NCI-H1092 treated with DMSO at 0.1 percent for 48 hours (cell line): ENCODE measurements at regions not wholly inside any gene's neighbourhood (a gene's known extent, or its start where the extent isn't known, plus 50 kb on each side); places are given as distances from the start of the nearest gene placed in this dataset.
"Not testable (repeated sequence)": the region's sequence is repeated elsewhere in the genome, so short reads cannot be mapped to it uniquely, and the experiment has no call there.

Experiments
- DNase-seq: peaks from one replicate; lab custom pipeline; 2025; lab: John Stamatoyannopoulos, UW

DNA sequence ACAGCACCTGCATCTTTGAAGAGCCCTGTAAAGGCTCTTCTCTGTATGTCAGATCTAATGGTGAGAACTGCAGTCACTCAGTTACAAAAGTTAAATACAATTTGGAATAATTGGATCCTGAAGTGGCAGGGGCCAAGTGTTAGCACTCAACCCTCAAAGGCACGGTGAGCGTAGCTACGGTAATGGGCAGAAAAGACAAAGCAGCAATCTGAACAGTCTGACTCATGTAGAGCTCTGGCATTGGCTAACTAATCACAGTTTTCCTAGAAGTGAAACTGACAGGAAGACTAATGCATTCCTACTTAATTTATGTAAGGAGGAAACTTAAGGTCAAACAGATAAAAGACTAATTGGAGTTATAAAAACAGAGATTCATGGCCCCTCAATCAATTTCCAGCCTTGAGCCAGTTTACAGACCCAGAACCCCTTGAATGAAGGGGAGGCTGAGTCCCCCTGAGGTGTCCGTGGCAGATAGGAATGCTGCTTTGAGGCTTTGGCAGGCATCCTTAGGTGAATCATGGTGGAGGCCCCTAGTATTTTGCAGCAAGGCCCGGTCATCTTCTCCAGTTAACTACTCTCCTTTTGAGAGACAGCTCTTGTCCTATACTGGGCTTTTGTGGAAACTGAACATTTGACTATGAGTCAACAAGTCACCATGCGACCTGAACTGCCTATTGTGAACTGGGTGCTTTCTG is 450.7 kb downstream of the ZNF33B start:
- DNase-seq = not testable (repeated sequence)

DNA sequence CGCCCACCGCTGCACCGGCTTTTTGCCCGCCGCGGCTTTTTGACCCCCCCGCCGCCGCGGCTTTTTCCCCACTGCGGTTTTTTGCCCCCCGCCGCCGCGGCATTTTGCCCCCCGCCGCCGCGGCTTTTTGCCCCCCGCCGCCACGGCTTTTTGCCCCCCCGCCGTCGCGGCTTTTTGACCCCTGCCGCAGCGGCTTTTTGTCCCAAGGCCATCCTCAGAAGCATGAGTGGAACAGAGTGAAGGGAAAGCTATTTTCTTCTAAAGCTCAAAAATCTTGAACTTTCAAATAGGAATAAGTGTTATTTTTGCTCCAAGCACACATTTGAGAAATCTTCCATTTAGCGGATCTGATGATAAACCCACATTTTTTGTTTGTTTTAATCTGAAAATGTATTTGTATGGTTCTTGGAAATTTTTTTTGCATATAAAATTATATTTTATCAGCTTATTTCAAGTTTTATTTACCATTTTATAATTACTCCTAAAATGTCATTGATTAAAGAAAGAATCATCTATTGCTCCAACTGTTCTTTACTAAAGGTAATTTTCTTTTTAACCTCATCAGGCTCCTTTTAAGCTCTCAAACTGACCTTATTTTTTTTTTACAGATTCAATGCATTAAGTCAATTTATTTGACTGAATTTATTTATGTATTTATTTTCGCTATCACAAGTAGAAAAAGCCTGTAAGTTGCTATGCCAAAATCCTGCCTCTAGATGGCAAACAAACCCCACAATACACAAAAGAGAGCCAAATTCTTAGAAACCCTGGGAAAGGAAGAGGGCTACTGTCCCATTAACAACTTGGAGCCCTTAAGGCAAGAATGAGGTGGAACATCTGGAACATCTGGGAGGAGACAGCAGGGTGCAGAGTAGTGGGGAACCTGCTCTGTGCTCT is 460.3 kb downstream of the ZNF33B start:
- DNase-seq = not testable (repeated sequence)

DNA sequence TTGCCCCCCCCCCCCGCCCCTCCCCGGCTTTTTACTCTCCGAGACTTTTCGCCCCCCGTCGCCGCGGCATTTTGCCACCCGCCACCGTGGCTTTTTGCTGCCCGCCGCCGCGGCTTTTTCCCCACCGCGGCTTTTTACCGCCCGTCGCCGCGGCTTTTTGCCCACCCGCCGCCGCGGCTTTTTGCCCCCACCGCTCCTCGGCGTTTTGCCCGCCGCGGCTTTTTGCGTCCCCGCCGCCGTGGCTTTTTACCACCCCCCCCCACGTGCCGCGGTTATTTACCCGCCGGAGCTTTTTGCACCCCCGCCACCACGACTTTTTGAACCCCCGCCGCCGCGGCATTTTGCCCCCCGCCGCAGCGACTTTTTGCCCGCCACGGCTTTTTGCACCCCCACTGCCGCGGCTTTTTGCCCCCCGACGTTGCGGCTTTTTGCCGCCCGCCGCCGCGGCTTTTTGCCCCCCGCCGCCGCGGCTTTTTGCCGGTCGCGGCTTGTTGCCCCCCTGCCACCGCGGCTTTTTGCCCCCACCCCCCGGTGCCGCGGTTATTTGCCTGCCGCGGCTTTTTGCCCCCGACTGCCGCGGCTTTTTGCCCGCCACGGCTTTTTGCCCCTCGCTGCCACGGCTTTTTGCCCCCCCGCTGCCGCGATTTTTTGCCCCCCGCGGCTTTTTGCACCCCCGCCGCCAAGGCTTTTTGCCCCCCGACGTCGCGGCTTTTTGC is 461.1 kb downstream of the ZNF33B start:
- no peak for DNase-seq

DNA sequence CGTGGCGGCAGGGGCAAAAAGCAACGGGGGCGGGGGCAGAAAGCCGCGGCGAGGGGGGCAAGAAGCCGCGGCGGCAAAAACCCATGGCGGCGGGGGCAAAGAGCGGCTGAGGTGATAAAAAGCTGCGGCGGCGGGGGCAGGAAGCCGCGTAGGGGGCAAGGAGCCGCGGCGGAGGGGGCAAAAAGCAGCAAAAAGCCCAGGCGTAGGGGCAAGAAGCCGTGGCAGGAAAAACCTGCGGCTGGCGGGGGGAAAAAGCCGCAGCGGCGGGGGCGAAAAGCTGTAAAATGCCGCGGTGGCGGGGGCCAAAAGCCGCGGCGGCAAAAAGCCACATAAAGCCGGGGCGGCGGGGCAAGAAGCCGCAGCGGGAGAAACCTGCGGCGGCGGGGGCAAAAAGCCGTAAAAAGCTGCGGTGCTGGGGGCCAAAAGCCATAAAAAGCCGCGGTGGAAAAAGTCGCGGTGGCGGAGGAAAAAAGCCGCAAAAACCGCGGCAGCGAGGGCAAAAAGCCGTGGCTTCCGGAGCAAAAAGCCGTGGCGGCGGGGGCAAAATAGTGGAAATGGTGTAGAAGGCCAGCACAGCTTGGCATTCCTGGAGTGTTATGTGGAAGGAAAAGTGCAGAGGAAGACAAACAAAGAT is 487.8 kb downstream of the ZNF33B start:
- no peak for DNase-seq

DNA sequence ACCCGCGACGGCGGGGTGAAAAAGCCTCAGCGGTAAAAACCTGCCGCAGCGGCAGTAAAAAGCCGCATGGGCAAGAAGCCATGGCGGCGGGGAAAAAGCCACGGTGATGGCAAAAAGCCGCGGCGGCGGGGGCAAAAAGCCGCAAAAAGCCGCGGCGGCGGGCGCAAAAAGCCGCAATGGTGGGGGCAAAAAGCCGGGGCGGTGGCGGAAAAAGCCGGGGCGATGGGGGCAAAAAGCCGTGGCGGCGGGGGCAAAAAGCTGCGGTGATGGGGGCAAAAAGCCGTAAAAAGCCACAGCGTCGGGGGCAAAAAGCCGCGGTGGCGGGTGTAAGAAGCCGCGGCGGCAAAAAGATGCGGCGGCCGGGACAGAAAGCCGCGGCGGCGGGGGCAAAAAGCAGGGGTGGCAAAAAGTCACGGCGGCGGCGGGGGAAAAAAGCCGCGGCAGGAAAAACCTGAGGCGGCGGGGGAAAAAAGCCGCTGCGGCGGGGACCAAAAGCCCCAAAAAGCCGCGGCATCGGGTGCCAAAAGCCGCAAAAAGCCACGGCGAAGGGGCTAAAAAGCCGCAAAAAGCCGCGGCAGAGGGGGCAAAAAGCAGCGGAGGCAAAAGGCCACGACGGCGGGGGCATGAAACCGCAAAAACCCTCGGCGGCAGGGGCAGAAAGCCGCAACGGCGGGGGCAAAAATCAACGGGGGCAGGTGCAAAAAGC is 488.5 kb downstream of the ZNF33B start:
- DNase-seq = no peak

DNA sequence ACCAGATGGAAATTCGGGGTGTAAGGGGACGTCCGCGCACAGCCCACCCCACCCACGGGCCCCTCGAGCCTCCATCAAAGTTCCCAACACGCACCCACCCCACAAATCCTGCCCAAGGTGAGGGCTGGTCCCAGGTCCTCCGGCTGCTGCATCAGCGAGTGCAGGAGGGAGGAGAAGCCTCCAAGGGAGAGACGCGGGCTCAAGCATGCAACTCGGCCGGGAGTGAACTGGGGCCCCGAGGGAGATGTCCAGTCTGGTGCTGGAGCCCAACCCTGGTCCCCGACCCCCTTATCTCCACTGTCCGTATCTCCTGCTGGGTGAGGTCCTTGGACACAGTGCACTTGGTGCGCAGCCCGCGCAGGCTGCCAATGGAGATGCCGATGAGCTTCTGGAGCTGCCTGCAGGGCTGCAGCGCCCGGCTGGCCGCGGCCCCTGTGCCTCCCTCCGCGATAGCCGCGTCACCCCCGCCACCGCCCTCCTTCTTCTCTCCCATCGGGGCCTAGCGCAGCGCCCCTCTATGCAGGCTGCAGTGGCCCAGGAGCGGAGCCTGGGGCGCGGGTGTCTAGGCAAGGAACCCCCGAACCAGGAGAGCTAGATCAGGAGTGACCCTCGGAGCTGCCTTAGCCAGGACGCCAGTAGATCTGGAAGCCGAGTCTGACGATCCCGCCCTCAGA is 489.2 kb downstream of the ZNF33B start:
- no peak for DNase-seq

DNA sequence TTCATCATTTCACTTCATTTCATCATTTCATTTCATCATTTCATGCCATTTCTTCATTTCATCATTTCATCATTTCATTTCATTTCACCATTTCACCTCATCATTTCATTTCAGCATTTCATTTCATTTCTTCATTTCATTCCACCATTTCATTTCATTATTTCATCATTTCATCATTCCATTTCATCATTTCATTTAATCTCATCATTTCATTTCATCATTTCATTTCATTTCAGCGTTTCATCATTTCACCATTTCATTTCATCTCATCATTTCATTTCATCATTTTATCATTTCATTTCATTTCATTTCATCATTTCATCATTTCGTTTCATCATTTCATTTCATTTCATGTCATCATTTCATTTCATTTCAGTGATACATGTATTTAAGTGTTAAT is 492.2 kb downstream of the ZNF33B start:
- not testable (repeated sequence) for DNase-seq

DNA sequence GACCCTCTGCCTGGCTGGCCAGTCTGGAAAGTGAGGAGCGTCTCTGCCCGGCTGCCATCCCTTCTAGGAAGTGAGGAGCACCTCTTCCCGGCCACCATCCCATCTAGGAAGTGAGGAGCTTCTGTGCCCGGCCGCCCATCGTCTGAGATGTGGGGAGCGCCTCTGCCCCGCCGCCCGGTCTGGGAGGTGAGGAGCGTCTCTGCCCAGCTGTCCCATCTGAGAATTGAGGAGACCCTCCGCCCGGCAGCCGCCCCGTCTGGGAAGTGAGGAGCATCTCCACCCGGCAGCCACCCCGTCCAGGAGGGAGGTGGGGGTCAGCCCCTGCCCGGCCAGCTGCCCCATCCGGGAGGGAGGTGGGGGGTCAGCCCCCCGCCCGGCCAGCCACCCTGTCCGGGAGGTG is 500.3 kb downstream of the ZNF33B start:
- DNase-seq = not testable (repeated sequence)

DNA sequence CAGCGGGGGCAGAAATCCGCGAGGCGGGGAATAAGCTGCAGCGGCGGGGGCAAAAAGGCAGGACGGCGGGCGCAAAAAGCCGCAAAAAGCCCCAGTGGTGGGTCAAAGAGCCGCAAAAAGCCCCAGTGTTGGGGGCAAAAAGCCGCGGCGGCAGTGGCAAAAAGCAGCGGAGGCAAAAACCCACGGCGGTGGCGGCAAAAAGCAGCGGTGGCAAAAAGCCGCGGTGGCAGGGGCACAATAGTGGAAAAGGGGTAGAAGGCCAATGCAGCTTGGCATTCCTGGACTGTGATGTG is 525.3 kb downstream of the ZNF33B start:
- no peak for DNase-seq

DNA sequence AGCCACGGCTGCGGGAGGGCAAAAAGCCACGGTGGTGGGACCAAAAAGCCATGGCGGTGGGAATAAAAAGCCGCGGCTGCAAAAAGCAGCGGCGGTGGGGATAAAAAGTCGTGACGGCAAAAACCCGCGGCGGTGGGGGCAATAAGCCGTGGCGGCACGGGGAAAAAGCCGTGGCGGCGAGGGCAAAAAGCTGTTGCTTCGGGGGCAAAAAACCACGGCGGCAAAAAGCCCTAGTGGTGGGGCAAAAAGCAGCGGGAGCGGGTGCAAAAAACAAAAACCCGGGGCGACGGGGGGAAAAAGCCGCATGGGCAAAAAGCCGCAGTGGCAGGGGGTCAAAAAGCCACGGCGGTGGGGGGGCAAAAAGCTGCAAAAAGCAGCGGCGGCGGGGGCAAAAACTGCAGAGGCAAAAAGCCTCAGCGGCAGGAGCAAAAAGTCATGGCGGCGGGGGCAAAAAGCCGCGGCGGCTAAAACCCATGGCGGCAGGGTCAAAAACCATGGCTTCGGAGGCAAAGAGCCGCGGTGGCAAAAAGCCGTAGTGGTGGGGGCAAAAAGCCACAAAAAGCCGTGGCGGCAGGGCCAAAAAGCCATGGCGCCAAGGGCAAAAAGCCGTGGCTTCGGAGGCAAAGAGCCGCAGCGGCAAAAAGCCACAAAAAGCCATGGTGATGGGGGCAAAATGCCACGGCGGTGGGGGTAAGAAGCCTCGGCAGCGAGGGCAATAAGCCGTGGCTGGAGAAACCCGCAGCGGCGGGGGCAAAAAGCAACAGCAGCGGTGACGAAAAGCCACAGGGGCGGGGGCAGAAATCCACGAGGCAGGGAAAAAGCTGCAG is 525.8 kb downstream of the ZNF33B start:
- DNase-seq = no peak

DNA sequence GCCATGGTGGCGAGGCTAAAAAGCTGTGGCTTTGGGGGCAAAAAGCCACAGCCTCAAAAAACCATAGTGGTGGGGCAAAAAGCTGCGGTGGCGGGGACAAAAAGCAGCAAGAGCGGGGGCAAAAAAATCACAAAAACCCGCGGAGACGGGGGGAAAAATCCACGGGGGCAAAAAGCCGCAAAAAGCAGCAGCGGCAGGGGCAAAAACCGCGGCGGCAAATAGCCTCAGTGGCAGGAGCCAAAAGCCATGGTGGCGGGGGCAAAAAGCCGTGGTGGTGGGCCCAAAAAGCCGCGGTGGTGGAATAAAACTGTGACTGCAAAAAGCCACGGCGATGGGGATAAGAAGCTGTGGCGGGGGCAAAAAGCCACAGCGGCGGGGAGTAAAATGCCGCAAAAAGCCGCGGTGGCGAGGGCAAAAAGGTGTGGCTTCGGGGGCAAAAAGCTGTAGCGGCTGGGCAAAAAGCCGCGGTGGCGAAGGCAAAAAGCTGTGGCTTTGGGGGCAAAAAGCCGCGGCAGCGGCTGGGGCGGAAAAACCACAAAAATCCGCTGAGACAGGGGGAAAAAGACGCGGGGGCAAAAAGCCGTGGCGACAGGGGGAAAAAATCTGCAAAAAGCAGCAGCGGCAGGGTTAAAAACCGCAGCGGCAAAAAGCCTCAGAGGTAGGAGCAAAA is 526.6 kb downstream of the ZNF33B start:
- DNase-seq = no peak

DNA sequence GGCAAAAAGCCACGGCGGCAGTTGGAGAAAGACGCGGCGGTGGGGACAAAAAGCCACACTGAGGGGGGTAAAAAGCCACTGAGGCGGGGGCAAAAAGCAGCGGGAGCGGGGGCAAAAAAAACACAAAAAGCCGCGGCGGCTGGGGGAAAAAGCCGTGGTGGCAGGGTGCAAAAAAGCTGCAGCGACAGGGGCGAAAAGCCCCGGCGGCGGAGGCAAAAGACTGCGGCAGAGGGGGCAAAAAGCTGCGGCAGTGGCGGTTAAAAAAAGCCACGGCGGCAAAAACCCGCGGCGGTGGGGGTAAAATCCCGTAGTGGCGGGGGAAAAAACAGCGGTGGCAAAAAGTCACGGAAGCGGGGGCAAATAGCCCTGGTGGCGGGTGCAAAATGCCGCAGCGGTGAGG is 527.3 kb downstream of the ZNF33B start:
- DNase-seq = no peak
